ENCODE measurements at regions not wholly inside any gene's neighbourhood (a gene's known extent, or its start where the extent isn't known, plus 50 kb on each side); places are given as distances from the start of the nearest gene placed in this dataset.

- TF ChIP-seq CTCF (IDR thresholded peaks at IDR 0.05) (no peak), EZH2phosphoT487 (IDR thresholded peaks at IDR 0.05) (no peak), EZH2 (IDR thresholded peaks at IDR 0.05) (no peak)
These were observed 255.6 kb upstream of the ZFP64 start for GRCh38 chr20:52447225-52447551.
